ENCODE measurements at regions not wholly inside any gene's neighbourhood (a gene's known extent, or its start where the extent isn't known, plus 50 kb on each side); places are given as distances from the start of the nearest gene placed in this dataset.

- no CpG with 5 or more reads among the region's 17 CpGs for WGBS (ENCODE audit: insufficient coverage, low lambda C conversion rate)
- no peak overlapping the region for H3K4me3 ChIP-seq (ENCODE audit: low read length)
- DNase-seq: no peak
- H3K27ac ChIP-seq (ENCODE audit: low read length): no peak overlapping the region
- no peaks in the 10 kb centered on the region for H3K4me1 ChIP-seq (ENCODE audit: control insufficient read depth, insufficient read depth, low read length)
- H3K27me3 ChIP-seq (ENCODE audit: control insufficient read depth, insufficient read depth, low read length): peaks cover 99% of the 10 kb centered on the region
- H3K36me3 ChIP-seq (ENCODE audit: control insufficient read depth, insufficient read depth, low read length): no peaks in the 10 kb centered on the region
- H3K9me3 ChIP-seq (ENCODE audit: control insufficient read depth, low read depth, low read length): no peaks in the 10 kb centered on the region
Measured at GRCh38 chr6:28737750-28738395, 185.9 kb downstream of the TRIM27 start.

GRCh38 chr6:28738396-28738765, 185.4 kb downstream of the TRIM27 start:
- H3K36me3 ChIP-seq (ENCODE audit: control insufficient read depth, insufficient read depth, low read length): no peaks in the 10 kb centered on the region
- DNase-seq: no peak
- WGBS (ENCODE audit: insufficient coverage, low lambda C conversion rate): 7% methylated on average over 6 of the region's 16 CpGs
- no peak overlapping the region for H3K27ac ChIP-seq (ENCODE audit: low read length)
- no peak overlapping the region for H3K4me3 ChIP-seq (ENCODE audit: low read length)
- no peaks in the 10 kb centered on the region for H3K4me1 ChIP-seq (ENCODE audit: control insufficient read depth, insufficient read depth, low read length)
- H3K9me3 ChIP-seq (ENCODE audit: control insufficient read depth, low read depth, low read length): no peaks in the 10 kb centered on the region
- peaks cover 98% of the 10 kb centered on the region for H3K27me3 ChIP-seq (ENCODE audit: control insufficient read depth, insufficient read depth, low read length)

GRCh38 chr6:28741363-28741762, 182.4 kb downstream of the TRIM27 start:
- no peaks in the 10 kb centered on the region for H3K4me1 ChIP-seq (ENCODE audit: control insufficient read depth, insufficient read depth, low read length)

GRCh38 chr6:28742668-28743270, 181.0 kb downstream of the TRIM27 start:
- DNase-seq: no peak
- 0% methylated on average over 2 of the region's 19 CpGs for WGBS (ENCODE audit: insufficient coverage, low lambda C conversion rate)
- Histone ChIP-seq H3K9me3 (ENCODE audit: control insufficient read depth, low read depth, low read length) (no peaks in the 10 kb centered on the region), H3K27ac (ENCODE audit: low read length) (no peak overlapping the region), H3K36me3 (ENCODE audit: control insufficient read depth, insufficient read depth, low read length) (no peaks in the 10 kb centered on the region), H3K4me3 (ENCODE audit: low read length) (no peak overlapping the region), H3K27me3 (ENCODE audit: control insufficient read depth, insufficient read depth, low read length) (peaks cover 82% of the 10 kb centered on the region), H3K4me1 (ENCODE audit: control insufficient read depth, insufficient read depth, low read length) (no peaks in the 10 kb centered on the region)

More at GRCh38 chr6:28741363-28741762, 182.4 kb downstream of the TRIM27 start:
- Histone ChIP-seq H3K9me3 (ENCODE audit: control insufficient read depth, low read depth, low read length) (no peaks in the 10 kb centered on the region), H3K27ac (ENCODE audit: low read length) (no peak overlapping the region), H3K36me3 (ENCODE audit: control insufficient read depth, insufficient read depth, low read length) (no peaks in the 10 kb centered on the region), H3K4me3 (ENCODE audit: low read length) (no peak overlapping the region), H3K27me3 (ENCODE audit: control insufficient read depth, insufficient read depth, low read length) (peaks cover 88% of the 10 kb centered on the region)
- 38% methylated on average over 2 of the region's 3 CpGs for WGBS (ENCODE audit: insufficient coverage, low lambda C conversion rate)
- no peak for DNase-seq

- Histone ChIP-seq H3K4me3 (ENCODE audit: low read length) (no peak overlapping the region), H3K27ac (ENCODE audit: low read length) (no peak overlapping the region), H3K4me1 (ENCODE audit: control insufficient read depth, insufficient read depth, low read length) (no peaks in the 10 kb centered on the region), H3K9me3 (ENCODE audit: control insufficient read depth, low read depth, low read length) (no peaks in the 10 kb centered on the region), H3K27me3 (ENCODE audit: control insufficient read depth, insufficient read depth, low read length) (peaks cover 81% of the 10 kb centered on the region), H3K36me3 (ENCODE audit: control insufficient read depth, insufficient read depth, low read length) (no peaks in the 10 kb centered on the region)
- no peak for DNase-seq
- WGBS (ENCODE audit: insufficient coverage, low lambda C conversion rate): no CpG with 5 or more reads among the region's 10 CpGs
Measured at GRCh38 chr6:28743271-28743789, 180.5 kb downstream of the TRIM27 start.

GRCh38 chr6:28747083-28747630, 176.6 kb downstream of the TRIM27 start:
- Histone ChIP-seq H3K27ac (ENCODE audit: low read length) (no peak overlapping the region), H3K27me3 (ENCODE audit: control insufficient read depth, insufficient read depth, low read length) (peaks cover 56% of the 10 kb centered on the region), H3K4me3 (ENCODE audit: low read length) (no peak overlapping the region), H3K36me3 (ENCODE audit: control insufficient read depth, insufficient read depth, low read length) (no peaks in the 10 kb centered on the region), H3K9me3 (ENCODE audit: control insufficient read depth, low read depth, low read length) (peaks cover 10% of the 10 kb centered on the region), H3K4me1 (ENCODE audit: control insufficient read depth, insufficient read depth, low read length) (no peaks in the 10 kb centered on the region)
- WGBS (ENCODE audit: insufficient coverage, low lambda C conversion rate): 15% methylated on average over 5 of the region's 13 CpGs
- DNase-seq: no peak

- no peak for DNase-seq
- Histone ChIP-seq H3K4me1 (ENCODE audit: control insufficient read depth, insufficient read depth, low read length) (no peaks in the 10 kb centered on the region), H3K9me3 (ENCODE audit: control insufficient read depth, low read depth, low read length) (peaks cover 10% of the 10 kb centered on the region), H3K4me3 (ENCODE audit: low read length) (no peak overlapping the region), H3K36me3 (ENCODE audit: control insufficient read depth, insufficient read depth, low read length) (no peaks in the 10 kb centered on the region), H3K27me3 (ENCODE audit: control insufficient read depth, insufficient read depth, low read length) (peaks cover 52% of the 10 kb centered on the region), H3K27ac (ENCODE audit: low read length) (no peak overlapping the region)
- no CpG with 5 or more reads among the region's 19 CpGs for WGBS (ENCODE audit: insufficient coverage, low lambda C conversion rate)
Measured at GRCh38 chr6:28747631-28748157, 176.1 kb downstream of the TRIM27 start.

GRCh38 chr6:28748192-28748591, 175.6 kb downstream of the TRIM27 start:
- peaks cover 49% of the 10 kb centered on the region for H3K27me3 ChIP-seq (ENCODE audit: control insufficient read depth, insufficient read depth, low read length)
- H3K9me3 ChIP-seq (ENCODE audit: control insufficient read depth, low read depth, low read length): peaks cover 10% of the 10 kb centered on the region
- DNase-seq: no peak
- H3K4me1 ChIP-seq (ENCODE audit: control insufficient read depth, insufficient read depth, low read length): no peaks in the 10 kb centered on the region
- no peaks in the 10 kb centered on the region for H3K36me3 ChIP-seq (ENCODE audit: control insufficient read depth, insufficient read depth, low read length)
- no CpG with 5 or more reads among the region's 2 CpGs for WGBS (ENCODE audit: insufficient coverage, low lambda C conversion rate)
- no peak overlapping the region for H3K27ac ChIP-seq (ENCODE audit: low read length)
- H3K4me3 ChIP-seq (ENCODE audit: low read length): no peak overlapping the region

GRCh38 chr6:28750926-28751458, 172.8 kb downstream of the TRIM27 start:
- Histone ChIP-seq H3K27me3 (ENCODE audit: control insufficient read depth, insufficient read depth, low read length) (peaks cover 30% of the 10 kb centered on the region), H3K4me1 (ENCODE audit: control insufficient read depth, insufficient read depth, low read length) (no peaks in the 10 kb centered on the region), H3K9me3 (ENCODE audit: control insufficient read depth, low read depth, low read length) (peaks cover 10% of the 10 kb centered on the region), H3K36me3 (ENCODE audit: control insufficient read depth, insufficient read depth, low read length) (no peaks in the 10 kb centered on the region), H3K27ac (ENCODE audit: low read length) (no peak overlapping the region), H3K4me3 (ENCODE audit: low read length) (no peak overlapping the region)
- WGBS (ENCODE audit: insufficient coverage, low lambda C conversion rate): 53% methylated on average over 1 of the region's 1 CpG
- DNase-seq: no peak

GRCh38 chr6:28751514-28751913, 172.3 kb downstream of the TRIM27 start:
- no peaks in the 10 kb centered on the region for H3K4me1 ChIP-seq (ENCODE audit: control insufficient read depth, insufficient read depth, low read length)
- H3K27ac ChIP-seq (ENCODE audit: low read length): no peak overlapping the region
- peaks cover 36% of the 10 kb centered on the region for H3K27me3 ChIP-seq (ENCODE audit: control insufficient read depth, insufficient read depth, low read length)
- peaks cover 10% of the 10 kb centered on the region for H3K9me3 ChIP-seq (ENCODE audit: control insufficient read depth, low read depth, low read length)
- H3K4me3 ChIP-seq (ENCODE audit: low read length): no peak overlapping the region
- no peak for DNase-seq
- H3K36me3 ChIP-seq (ENCODE audit: control insufficient read depth, insufficient read depth, low read length): no peaks in the 10 kb centered on the region
- WGBS (ENCODE audit: insufficient coverage, low lambda C conversion rate): 52% methylated on average over 2 of the region's 12 CpGs
